Activated B cell treated with CpG ODN at 0.5 μM for 24 hours (primary cell): ENCODE measurements at regions not wholly inside any gene's neighbourhood (a gene's known extent, or its start where the extent isn't known, plus 50 kb on each side); places are given as distances from the start of the nearest gene placed in this dataset.

Experiments used
- ATAC-seq: fragments of 200-7000 bp; cut with Tn5 transposase; one replicate; pipeline ENCODE4 v1.10.0; 2021; ENCODE audit warnings: low read depth, mild to moderate bottlenecking, moderate library complexity
- CTCF ChIA-PET: fragments of 350-600 bp; sonication (Branson Sonifier 250); formaldehyde crosslinking; loops from one replicate; lab custom pipeline; 2021; ENCODE audit warnings: antibody characterized with exemption; lab: Charles Lee
- POLR2A ChIA-PET: fragments of 350-600 bp; sonication (Branson Sonifier 250); formaldehyde crosslinking; loops from one replicate; lab custom pipeline; 2021; ENCODE audit warnings: antibody characterized with exemption; lab: Charles Lee
- DNase-seq: peaks from one replicate; pipeline ENCODE4 v3.0.0; 2022
- H3K27ac Mint-ChIP-seq: one replicate; pipeline ENCODE4 v1.8.0; 2020; ENCODE audit warnings: mixed read lengths
- H3K27me3 Mint-ChIP-seq: one replicate; pipeline ENCODE4 v1.8.0; 2021; ENCODE audit warnings: mixed read lengths
- H3K36me3 Mint-ChIP-seq: one replicate; pipeline ENCODE4 v1.8.0; 2021; ENCODE audit warnings: low read depth, mixed read lengths
- H3K4me1 Mint-ChIP-seq: one replicate; pipeline ENCODE4 v1.8.0; 2021; ENCODE audit warnings: mixed read lengths
- H3K4me3 Mint-ChIP-seq: one replicate; pipeline ENCODE4 v1.8.0; 2020; ENCODE audit warnings: mild to moderate bottlenecking, mixed read lengths
- H3K9me3 Mint-ChIP-seq: one replicate; pipeline ENCODE4 v1.8.0; 2020; ENCODE audit warnings: mixed read lengths
- CTCF ChIP-seq: fragments of 200-600 bp; IDR thresholded peaks from one replicate; pipeline ENCODE4 v1.8.0; 2022; ENCODE audit warnings: antibody characterized with exemption, mild to moderate bottlenecking
- intact Hi-C: fragments of 100-400 bp; cut with micrococcal nuclease; formaldehyde crosslinking; loops from one replicate; pipeline ENCODE4 v1.15.1; 2024

GRCh38 chr12:47328831-47329545, 249.2 kb upstream of the AMIGO2 start:
- ChIA-PET CTCF (no interaction called here), POLR2A (interaction anchor here (0.7 kb wide), 1 partner anchor 27 kb away, joined by 3 read pairs; no protein-coding TSS in a partner anchor)
- intact Hi-C loops: loop anchor here (1.0 kb wide), 1 partner anchor 9 kb away; no protein-coding TSS in a partner anchor
- H3K36me3 Mint-ChIP-seq: no peaks in the 10 kb centered on the region
- no peak for TF ChIP-seq CTCF
- H3K9me3 Mint-ChIP-seq: peaks cover 3% of the 10 kb centered on the region
- ATAC-seq (no peak), DNase-seq (no peak)
- H3K4me3 Mint-ChIP-seq: no peak overlapping the region
- no peaks in the 10 kb centered on the region for H3K27me3 Mint-ChIP-seq
- no peak overlapping the region for H3K27ac Mint-ChIP-seq
- peaks cover 14% of the 10 kb centered on the region for H3K4me1 Mint-ChIP-seq

GRCh38 chr12:47326190-47326589, 246.4 kb upstream of the AMIGO2 start:
- Mint-ChIP-seq H3K27me3 (no peaks in the 10 kb centered on the region), H3K36me3 (no peaks in the 10 kb centered on the region), H3K4me3 (no peak overlapping the region), H3K9me3 (peaks cover 3% of the 10 kb centered on the region), H3K4me1 (peaks cover 21% of the 10 kb centered on the region), H3K27ac (no peak overlapping the region)
- no peak for DNase-seq
- ChIA-PET POLR2A (interaction anchor here (1.3 kb wide), 1 partner anchor 19 kb away, joined by 5 read pairs; no protein-coding TSS in a partner anchor), CTCF (no interaction called here)
- ATAC-seq: no peak
- TF ChIP-seq CTCF: no peak
- intact Hi-C loops: no loop called here

GRCh38 chr12:47323802-47324201, 244.0 kb upstream of the AMIGO2 start:
- ChIA-PET POLR2A (no interaction called here), CTCF (no interaction called here)
- Mint-ChIP-seq H3K4me3 (no peak overlapping the region), H3K27me3 (no peaks in the 10 kb centered on the region), H3K27ac (peak overlapping the region; percentile 63), H3K36me3 (no peaks in the 10 kb centered on the region), H3K9me3 (peaks cover 1% of the 10 kb centered on the region), H3K4me1 (peaks cover 19% of the 10 kb centered on the region)
- intact Hi-C loops: no loop called here
- ATAC-seq (no peak), DNase-seq (no peak)
- TF ChIP-seq CTCF: no peak

GRCh38 chr12:47321436-47321835, 241.7 kb upstream of the AMIGO2 start:
- no peak for ATAC-seq
- H3K27me3 Mint-ChIP-seq: no peaks in the 10 kb centered on the region
- POLR2A ChIA-PET: no interaction called here

More at GRCh38 chr12:47321436-47321835, 241.7 kb upstream of the AMIGO2 start:
- H3K36me3 Mint-ChIP-seq: no peaks in the 10 kb centered on the region
- no peaks in the 10 kb centered on the region for H3K9me3 Mint-ChIP-seq
- H3K4me3 Mint-ChIP-seq: no peak overlapping the region
- CTCF ChIA-PET: interaction anchor here (1.3 kb wide), 1 partner anchor 76 kb away, joined by 3 read pairs; no protein-coding TSS in a partner anchor
- DNase-seq: no peak
- no peak for TF ChIP-seq CTCF
- H3K4me1 Mint-ChIP-seq: peaks cover 32% of the 10 kb centered on the region
- peak overlapping the region; percentile 6 for H3K27ac Mint-ChIP-seq
- intact Hi-C loops: no loop called here
